Endodermal cell (in vitro differentiated cells): ENCODE measurements at regions not wholly inside any gene's neighbourhood (a gene's known extent, or its start where the extent isn't known, plus 50 kb on each side); places are given as distances from the start of the nearest gene placed in this dataset.
"Not testable (repeated sequence)": the region's sequence is repeated elsewhere in the genome, so short reads cannot be mapped to it uniquely, and the experiment has no call there.

Experiments used
- DNase-seq: peaks from one replicate; pipeline ENCODE4 v3.0.0-alpha.2; 2017
- H3K27ac ChIP-seq: 2 replicates; pipeline ENCODE4 v1.5.1; 2013; ENCODE audit warnings: mild to moderate bottlenecking, low read depth, low read length, moderate library complexity
- H3K27me3 ChIP-seq: 2 replicates; pipeline ENCODE4 v1.6.1; 2013; ENCODE audit warnings: mild to moderate bottlenecking, low read length, moderate library complexity; ENCODE audit not compliant: insufficient read depth, control insufficient read depth, poor library complexity, severe bottlenecking
- H3K36me3 ChIP-seq: 2 replicates; pipeline ENCODE4 v1.7.0; 2013; ENCODE audit warnings: mild to moderate bottlenecking, low read length, moderate library complexity; ENCODE audit not compliant: control insufficient read depth, insufficient read depth
- H3K4me1 ChIP-seq: one replicate; pipeline ENCODE4 v1.7.0; 2013; ENCODE audit warnings: low read length; ENCODE audit not compliant: control insufficient read depth, insufficient read depth
- H3K4me3 ChIP-seq: 2 replicates; pipeline ENCODE4 v1.5.1; 2013; ENCODE audit warnings: mild to moderate bottlenecking, low read length, moderate library complexity
- H3K9ac ChIP-seq: 2 replicates; pipeline ENCODE4 v1.6.1; 2013; ENCODE audit warnings: mild to moderate bottlenecking, low read length, moderate library complexity; ENCODE audit not compliant: poor library complexity, severe bottlenecking; ENCODE audit errors: extremely low read depth
- H3K9me3 ChIP-seq: 2 replicates; pipeline ENCODE4 v1.6.1; 2013; ENCODE audit warnings: mild to moderate bottlenecking, low read length, moderate library complexity; ENCODE audit not compliant: control insufficient read depth
- H3K27ac Mint-ChIP-seq: 2 replicates; pipeline ENCODE4 v1.8.0; 2020; ENCODE audit warnings: mixed read lengths
- H3K27me3 Mint-ChIP-seq: 2 replicates; pipeline ENCODE4 v1.8.0; 2021; ENCODE audit warnings: mild to moderate bottlenecking, mixed read lengths; ENCODE audit not compliant: insufficient read depth
- H3K36me3 Mint-ChIP-seq: 2 replicates; pipeline ENCODE4 v1.8.0; 2020; ENCODE audit warnings: low read depth, mixed read lengths
- H3K4me1 Mint-ChIP-seq: 2 replicates; pipeline ENCODE4 v1.8.0; 2020; ENCODE audit warnings: mixed read lengths
- H3K4me3 Mint-ChIP-seq: 2 replicates; pipeline ENCODE4 v1.8.0; 2020; ENCODE audit warnings: mild to moderate bottlenecking, moderate library complexity, mixed read lengths
- H3K9me3 Mint-ChIP-seq: 2 replicates; pipeline ENCODE4 v1.8.0; 2020; ENCODE audit warnings: mild to moderate bottlenecking, mixed read lengths
- WGBS, 2 experiments: methylation state at CpG; one replicate each; pipeline versions ENCODE4 v1.1.5 to v1.1.7; 2013; ENCODE audit warnings: missing lambda C conversion rate in 2 of 2, mixed read lengths in 1 of 2; ENCODE audit not compliant: insufficient coverage in 1 of 2, insufficient read length in 1 of 2; 5-methylcytosine and 5-hydroxymethylcytosine counted together
- TF ChIP-seq, protein P1 (sequence below): fragments of 200-600 bp; sonication (generic); conservative IDR thresholded peaks from 2 replicates; pipeline ENCODE4 v1.5.0; 2021; ENCODE audit warnings: antibody characterized with exemption, mild to moderate bottlenecking

GRCh38 chr4:17234678-17235077 lies 277.2 kb downstream of the QDPR start:
- WGBS, 2 experiments: 100% methylated on average over 1 of the region's 1 CpG; no CpG with 5 or more reads in 1 of the 2 experiments
- Histone ChIP-seq H3K9me3 (no peaks in the 10 kb centered on the region), H3K36me3 (no peaks in the 10 kb centered on the region), H3K4me3 (no peak overlapping the region), H3K27ac (no peak overlapping the region), H3K27me3 (no peaks in the 10 kb centered on the region), H3K9ac (no peak overlapping the region), H3K4me1 (no peaks in the 10 kb centered on the region)
- Mint-ChIP-seq H3K27me3 (peaks cover 2% of the 10 kb centered on the region), H3K36me3 (no peaks in the 10 kb centered on the region), H3K4me1 (no peaks in the 10 kb centered on the region), H3K4me3 (no peak overlapping the region), H3K27ac (no peak overlapping the region), H3K9me3 (no peaks in the 10 kb centered on the region)
- no peak for DNase-seq
- TF ChIP-seq, protein P1, sequence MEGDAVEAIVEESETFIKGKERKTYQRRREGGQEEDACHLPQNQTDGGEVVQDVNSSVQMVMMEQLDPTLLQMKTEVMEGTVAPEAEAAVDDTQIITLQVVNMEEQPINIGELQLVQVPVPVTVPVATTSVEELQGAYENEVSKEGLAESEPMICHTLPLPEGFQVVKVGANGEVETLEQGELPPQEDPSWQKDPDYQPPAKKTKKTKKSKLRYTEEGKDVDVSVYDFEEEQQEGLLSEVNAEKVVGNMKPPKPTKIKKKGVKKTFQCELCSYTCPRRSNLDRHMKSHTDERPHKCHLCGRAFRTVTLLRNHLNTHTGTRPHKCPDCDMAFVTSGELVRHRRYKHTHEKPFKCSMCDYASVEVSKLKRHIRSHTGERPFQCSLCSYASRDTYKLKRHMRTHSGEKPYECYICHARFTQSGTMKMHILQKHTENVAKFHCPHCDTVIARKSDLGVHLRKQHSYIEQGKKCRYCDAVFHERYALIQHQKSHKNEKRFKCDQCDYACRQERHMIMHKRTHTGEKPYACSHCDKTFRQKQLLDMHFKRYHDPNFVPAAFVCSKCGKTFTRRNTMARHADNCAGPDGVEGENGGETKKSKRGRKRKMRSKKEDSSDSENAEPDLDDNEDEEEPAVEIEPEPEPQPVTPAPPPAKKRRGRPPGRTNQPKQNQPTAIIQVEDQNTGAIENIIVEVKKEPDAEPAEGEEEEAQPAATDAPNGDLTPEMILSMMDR: no peak

GRCh38 chr4:17232566-17233253 lies 279.2 kb downstream of the QDPR start:
- 89% methylated on average over 3 of the region's 3 CpGs; no CpG with 5 or more reads in 1 of the 2 experiments for WGBS, 2 experiments
- Histone ChIP-seq H3K36me3 (no peaks in the 10 kb centered on the region), H3K27me3 (no peaks in the 10 kb centered on the region), H3K27ac (no peak overlapping the region), H3K4me3 (no peak overlapping the region), H3K4me1 (no peaks in the 10 kb centered on the region), H3K9me3 (no peaks in the 10 kb centered on the region), H3K9ac (no peak overlapping the region)
- Mint-ChIP-seq H3K9me3 (peaks cover 6% of the 10 kb centered on the region), H3K27ac (no peak overlapping the region), H3K27me3 (peaks cover 2% of the 10 kb centered on the region), H3K36me3 (no peaks in the 10 kb centered on the region), H3K4me3 (no peak overlapping the region), H3K4me1 (no peaks in the 10 kb centered on the region)
- TF ChIP-seq, protein P1: no peak
- DNase-seq: no peak

- not testable (repeated sequence) for H3K27ac ChIP-seq
- 89 to 96% methylated on average over 5 to 8 of the region's 9 CpGs for WGBS, 2 experiments
These were observed 279.9 kb downstream of the QDPR start for GRCh38 chr4:17231880-17232475.

More at GRCh38 chr4:17231880-17232475, 279.9 kb downstream of the QDPR start:
- DNase-seq, H3K4me1 ChIP-seq, H3K27me3 ChIP-seq, H3K27me3 Mint-ChIP-seq, H3K4me3 ChIP-seq, H3K36me3 Mint-ChIP-seq, H3K9me3 Mint-ChIP-seq, H3K9ac ChIP-seq, H3K27ac Mint-ChIP-seq, H3K4me1 Mint-ChIP-seq, H3K9me3 ChIP-seq, H3K36me3 ChIP-seq, H3K4me3 Mint-ChIP-seq: not testable (repeated sequence)
